ENCODE measurements at regions not wholly inside any gene's neighbourhood (a gene's known extent, or its start where the extent isn't known, plus 50 kb on each side); places are given as distances from the start of the nearest gene placed in this dataset.

DNA sequence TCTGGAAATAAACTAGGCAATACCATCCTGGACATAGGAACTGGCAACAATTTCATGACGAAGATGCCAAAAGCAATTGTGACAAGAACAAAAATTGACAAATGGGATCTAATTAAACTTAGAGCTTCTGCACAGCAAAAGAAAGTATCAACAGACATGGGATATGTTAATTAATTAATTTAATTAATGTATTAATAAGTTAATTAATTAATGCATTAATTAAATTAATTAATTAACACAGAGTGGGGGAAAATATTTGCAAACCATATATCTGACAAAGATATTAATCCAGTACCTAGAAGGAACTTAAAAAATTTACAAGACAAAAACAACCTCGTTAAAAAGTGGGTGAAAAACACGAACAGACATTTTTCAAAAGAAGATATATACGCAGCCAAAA is 83.6 kb downstream of the GCC1 start:
- DNase-seq (ENCODE audit: low read depth in 1 of 2, low spot score in 2 of 2), result no peak
- H3K9ac ChIP-seq (replicated peaks in 1 of 4; ENCODE audit: extremely low read depth in 1 of 4, low read depth in 3 of 4, low read length in 3 of 4), result no peak overlapping the region
- H3K9me3 ChIP-seq (ENCODE audit: insufficient read depth in 2 of 2, low read depth in 1 of 2, low read length in 1 of 2), result no peaks in the 10 kb centered on the region
- no peak overlapping the region for H3K4me3 ChIP-seq (ENCODE audit: extremely low read depth in 1 of 4, insufficient read depth in 2 of 4, low read depth in 3 of 4, low read length in 4 of 4)
- H3K79me1 ChIP-seq (ENCODE audit: low read depth, low read length), result no peaks in the 10 kb centered on the region
- H3K36me3 ChIP-seq (ENCODE audit: control insufficient read depth in 2 of 4, insufficient read depth in 4 of 4, low read length in 3 of 4), result no peaks in the 10 kb centered on the region
- no peaks in the 10 kb centered on the region for H4K20me1 ChIP-seq (replicated peaks in 1 of 2; ENCODE audit: control insufficient read depth in 1 of 2, insufficient read depth in 2 of 2, low read length in 2 of 2)
- H4K91ac ChIP-seq (replicated peaks; ENCODE audit: insufficient read length, low read length), result no peak overlapping the region
- H2BK15ac ChIP-seq (ENCODE audit: low read length), result no peak overlapping the region
- ChIA-PET CTCF (ENCODE audit: partially characterized antibody) (interaction anchor here (0.6 to 2.1 kb wide), 4 partner anchors 13 to 194 kb away, joined by 3 to 8 read pairs (median 3); no protein-coding TSS in a partner anchor), POLR2A (ENCODE audit: partially characterized antibody) (no interaction called here)
- no peaks in the 10 kb centered on the region for H3K4me1 ChIP-seq (replicated peaks in 1 of 4; ENCODE audit: control insufficient read depth in 3 of 4, insufficient read depth in 4 of 4, low read length in 3 of 4)
- H3K27me3 ChIP-seq (replicated peaks in 1 of 4; ENCODE audit: control insufficient read depth in 3 of 4, extremely low read depth in 1 of 4, insufficient read depth in 3 of 4, low read length in 3 of 4), result peaks cover 0 to 2% (median 2%) of the 10 kb centered on the region in 4 experiments; a peak in 3 of 7 replicates
- H3K18ac ChIP-seq (ENCODE audit: extremely low read depth, low read length), result no peak overlapping the region
- H3K23me2 ChIP-seq (ENCODE audit: low read depth, low read length), result no peaks in the 10 kb centered on the region
- H2BK120ac ChIP-seq (replicated peaks; ENCODE audit: low read depth, low read length), result no peak overlapping the region
- whole genome bisulfite sequencing, 2 experiments (ENCODE audit: extremely low coverage in 1 of 2, insufficient coverage in 1 of 2, insufficient read length in 1 of 2, insufficient replicate concordance in 2 of 2, low coverage in 1 of 2, low lambda C conversion rate in 2 of 2, missing lambda C conversion rate in 1 of 2), result 94% methylated on average over 4 of the region's 4 CpGs; no CpG with 5 or more reads in 1 of the 2 experiments
- no peak overlapping the region for H3K56ac ChIP-seq (replicated peaks; ENCODE audit: insufficient read length, low read depth, low read length)
- H3K27ac ChIP-seq (ENCODE audit: low read depth, low read length), result no peak overlapping the region
- H3K23ac ChIP-seq (ENCODE audit: insufficient read length), result no peak overlapping the region
- no peak overlapping the region for H4K5ac ChIP-seq (ENCODE audit: insufficient read length, low read depth, low read length)
- H2BK12ac ChIP-seq (ENCODE audit: low read depth, low read length), result no peak overlapping the region
- no peak for FAIRE-seq
- no peak overlapping the region for H2AFZ ChIP-seq (ENCODE audit: low read length)
- no peak overlapping the region for H2BK5ac ChIP-seq (ENCODE audit: low read depth, low read length)
- H2AK5ac ChIP-seq (ENCODE audit: low read depth, low read length), result no peak overlapping the region
- H3K79me2 ChIP-seq (ENCODE audit: control insufficient read depth in 1 of 2, insufficient read depth in 2 of 2, low read length in 2 of 2), result no peaks in the 10 kb centered on the region
- no peak overlapping the region for H4K8ac ChIP-seq (ENCODE audit: extremely low read depth, insufficient read depth, low read length)
- no peak overlapping the region for H2BK20ac ChIP-seq (ENCODE audit: low read length)
- H3K4ac ChIP-seq (replicated peaks; ENCODE audit: insufficient read length, low read depth, low read length), result no peak overlapping the region
- H3K14ac ChIP-seq (ENCODE audit: insufficient read length), result no peak overlapping the region
- no peak overlapping the region for H3K4me2 ChIP-seq (ENCODE audit: insufficient read depth in 1 of 2, low read depth in 2 of 2, low read length in 2 of 2)
- no peak for TF ChIP-seq SRF (IDR thresholded peaks at IDR 0.05; ENCODE audit: low read depth, low read length)
- TF ChIP-seq EP300 (IDR thresholded peaks at IDR 0.05; ENCODE audit: borderline replicate concordance in 1 of 2, low read depth in 2 of 2, low read length in 2 of 2), result no peak
- no peak for TF ChIP-seq SP4 (IDR thresholded peaks at IDR 0.05; ENCODE audit: low read length)
- no peak for TF ChIP-seq ASH2L (IDR thresholded peaks at IDR 0.05; ENCODE audit: low read length)
- no peak for TF ChIP-seq MAFK (IDR thresholded peaks at IDR 0.05; ENCODE audit: low read depth, low read length)
- TF ChIP-seq, protein P1, sequence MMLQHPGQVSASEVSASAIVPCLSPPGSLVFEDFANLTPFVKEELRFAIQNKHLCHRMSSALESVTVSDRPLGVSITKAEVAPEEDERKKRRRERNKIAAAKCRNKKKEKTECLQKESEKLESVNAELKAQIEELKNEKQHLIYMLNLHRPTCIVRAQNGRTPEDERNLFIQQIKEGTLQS (IDR thresholded peaks at IDR 0.05; ENCODE audit: insufficient read depth, low read depth, low read length), result no peak
- no peak for TF ChIP-seq BCL11A (IDR thresholded peaks at IDR 0.05; ENCODE audit: low read depth in 2 of 2, low read length in 2 of 2)
- no peak for TF ChIP-seq PHF8 (conservative IDR thresholded peaks at IDR 0.05; ENCODE audit: low read depth, low read length)
- TF ChIP-seq, protein P2, sequence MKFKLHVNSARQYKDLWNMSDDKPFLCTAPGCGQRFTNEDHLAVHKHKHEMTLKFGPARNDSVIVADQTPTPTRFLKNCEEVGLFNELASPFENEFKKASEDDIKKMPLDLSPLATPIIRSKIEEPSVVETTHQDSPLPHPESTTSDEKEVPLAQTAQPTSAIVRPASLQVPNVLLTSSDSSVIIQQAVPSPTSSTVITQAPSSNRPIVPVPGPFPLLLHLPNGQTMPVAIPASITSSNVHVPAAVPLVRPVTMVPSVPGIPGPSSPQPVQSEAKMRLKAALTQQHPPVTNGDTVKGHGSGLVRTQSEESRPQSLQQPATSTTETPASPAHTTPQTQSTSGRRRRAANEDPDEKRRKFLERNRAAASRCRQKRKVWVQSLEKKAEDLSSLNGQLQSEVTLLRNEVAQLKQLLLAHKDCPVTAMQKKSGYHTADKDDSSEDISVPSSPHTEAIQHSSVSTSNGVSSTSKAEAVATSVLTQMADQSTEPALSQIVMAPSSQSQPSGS (IDR thresholded peaks at IDR 0.05; ENCODE audit: low read length), result no peak
- TF ChIP-seq SIRT6 (IDR thresholded peaks at IDR 0.05; ENCODE audit: low read length), result no peak
- TF ChIP-seq SUZ12 (IDR thresholded peaks at IDR 0.05; ENCODE audit: low read length), result no peak
- TF ChIP-seq ZNF274 (IDR thresholded peaks at IDR 0.05; ENCODE audit: borderline replicate concordance, extremely low read depth, low read length), result no peak
